ENCODE measurements at regions not wholly inside any gene's neighbourhood (a gene's known extent, or its start where the extent isn't known, plus 50 kb on each side); places are given as distances from the start of the nearest gene placed in this dataset.
"Not testable (repeated sequence)": the region's sequence is repeated elsewhere in the genome, so short reads cannot be mapped to it uniquely, and the experiment has no call there.

- no peak overlapping the region for H3K4me3 ChIP-seq (replicated peaks in 1 of 4; ENCODE audit: control extremely low read depth in 1 of 4, insufficient read depth in 1 of 4, low read depth in 3 of 4, low read length in 4 of 4)
- DNase-seq (ENCODE audit: low read depth in 2 of 2): no peak
- TF ChIP-seq EZH2 (IDR thresholded peaks at IDR 0.05; ENCODE audit: low read length, missing control alignments) (no peak), CTCF (conservative IDR thresholded peaks at IDR 0.05 in 1 of 2, IDR thresholded peaks at IDR 0.05 in 1 of 2; ENCODE audit: low read depth in 1 of 2, low read length in 2 of 2) (no peak)
Observed at GRCh38 chr14:56358275-56358674, 221.3 kb upstream of the TMEM260 start.

GRCh38 chr14:56358851-56359614, 220.6 kb upstream of the TMEM260 start:
- TF ChIP-seq CTCF (conservative IDR thresholded peaks at IDR 0.05 in 1 of 2, IDR thresholded peaks at IDR 0.05 in 1 of 2; ENCODE audit: low read depth in 1 of 2, low read length in 2 of 2): no peak
- TF ChIP-seq EZH2 (IDR thresholded peaks at IDR 0.05; ENCODE audit: low read length, missing control alignments): no peak
- Histone ChIP-seq H3K4me2 (ENCODE audit: extremely low read depth, insufficient read depth, low read length) (no peak overlapping the region), H3K4me1 (ENCODE audit: control insufficient read depth, extremely low read depth, insufficient read depth, low read length) (no peaks in the 10 kb centered on the region), H3K79me2 (ENCODE audit: control insufficient read depth, insufficient read depth, low read length) (no peaks in the 10 kb centered on the region), H4K20me1 (ENCODE audit: control insufficient read depth, extremely low read depth, insufficient read depth, low read length) (no peaks in the 10 kb centered on the region), H3K27ac (ENCODE audit: insufficient read depth, low read length) (no peak overlapping the region), H3K9ac (ENCODE audit: insufficient read depth, low read length) (no peak overlapping the region), H3K4me3 (replicated peaks in 1 of 4; ENCODE audit: control extremely low read depth in 1 of 4, insufficient read depth in 1 of 4, low read depth in 3 of 4, low read length in 4 of 4) (no peak overlapping the region), H2AFZ (ENCODE audit: low read length) (no peak overlapping the region), H3K27me3 (ENCODE audit: control insufficient read depth, insufficient read depth, low read length) (no peaks in the 10 kb centered on the region), H3K9me3 (ENCODE audit: control insufficient read depth, insufficient read depth, low read depth, low read length) (no peaks in the 10 kb centered on the region), H3K36me3 (ENCODE audit: control insufficient read depth, insufficient read depth, low read length) (no peaks in the 10 kb centered on the region)
- peak in 1 of 2 donors; percentile 42 for DNase-seq (ENCODE audit: low read depth in 2 of 2)

More at GRCh38 chr14:56358275-56358674, 221.3 kb upstream of the TMEM260 start:
- no peaks in the 10 kb centered on the region for H3K27me3 ChIP-seq (ENCODE audit: control insufficient read depth, insufficient read depth, low read length)
- H3K9me3 ChIP-seq (ENCODE audit: control insufficient read depth, insufficient read depth, low read depth, low read length): no peaks in the 10 kb centered on the region
- no peak overlapping the region for H3K27ac ChIP-seq (ENCODE audit: insufficient read depth, low read length)
- H4K20me1 ChIP-seq (ENCODE audit: control insufficient read depth, extremely low read depth, insufficient read depth, low read length): no peaks in the 10 kb centered on the region
- no peaks in the 10 kb centered on the region for H3K79me2 ChIP-seq (ENCODE audit: control insufficient read depth, insufficient read depth, low read length)
- no peak overlapping the region for H2AFZ ChIP-seq (ENCODE audit: low read length)
- H3K36me3 ChIP-seq (ENCODE audit: control insufficient read depth, insufficient read depth, low read length): no peaks in the 10 kb centered on the region
- H3K4me2 ChIP-seq (ENCODE audit: extremely low read depth, insufficient read depth, low read length): no peak overlapping the region
- H3K4me1 ChIP-seq (ENCODE audit: control insufficient read depth, extremely low read depth, insufficient read depth, low read length): no peaks in the 10 kb centered on the region
- H3K9ac ChIP-seq (ENCODE audit: insufficient read depth, low read length): no peak overlapping the region

GRCh38 chr14:56365663-56366062, 213.9 kb upstream of the TMEM260 start:
- not testable (repeated sequence) for H3K27me3 ChIP-seq (ENCODE audit: control insufficient read depth, insufficient read depth, low read length); H4K20me1 ChIP-seq (ENCODE audit: control insufficient read depth, extremely low read depth, insufficient read depth, low read length); H3K79me2 ChIP-seq (ENCODE audit: control insufficient read depth, insufficient read depth, low read length); H3K4me2 ChIP-seq (ENCODE audit: extremely low read depth, insufficient read depth, low read length); H3K27ac ChIP-seq (ENCODE audit: insufficient read depth, low read length); H2AFZ ChIP-seq (ENCODE audit: low read length); H3K9ac ChIP-seq (ENCODE audit: insufficient read depth, low read length); H3K4me3 ChIP-seq (replicated peaks in 1 of 4; ENCODE audit: control extremely low read depth in 1 of 4, insufficient read depth in 1 of 4, low read depth in 3 of 4, low read length in 4 of 4); H3K4me1 ChIP-seq (ENCODE audit: control insufficient read depth, extremely low read depth, insufficient read depth, low read length); H3K36me3 ChIP-seq (ENCODE audit: control insufficient read depth, insufficient read depth, low read length); H3K9me3 ChIP-seq (ENCODE audit: control insufficient read depth, insufficient read depth, low read depth, low read length); DNase-seq (ENCODE audit: low read depth in 2 of 2)
